Pancreas (tissue), 10 donors: ENCODE measurements at regions not wholly inside any gene's neighbourhood (a gene's known extent, or its start where the extent isn't known, plus 50 kb on each side); places are given as distances from the start of the nearest gene placed in this dataset.

ENCODE experiments used
- ATAC-seq, 4 donors: fragments of 200-7000 bp; cut with Tn5 transposase; one replicate each; pipeline versions ENCODE4 v1.8.0 to v1.9.1; 2020; ENCODE audit warnings: mild to moderate bottlenecking in 4 of 4, moderate library complexity in 4 of 4
- DNase-seq, 6 donors: peaks; one replicate each; pipeline ENCODE4 v3.0.0-alpha.2; 2020
- FAIRE-seq: peaks from 2 replicates; lab custom pipeline; 2012; peaks lifted over from hg19 to GRCh38; lab: Jason Lieb, UNC
- H3K27ac ChIP-seq, 4 donors: fragments of 200-600 bp; sonication (generic); 1 replicate in 3 of 4; 2 replicates in 1 of 4; pipeline versions ENCODE4 v1.5.0 to v1.8.0; 2020
- H3K27me3 ChIP-seq, 4 donors: fragments of 200-600 bp; one replicate each; pipeline ENCODE4 v1.8.0; 2021
- H3K36me3 ChIP-seq, 3 donors: fragments of 200-600 bp; sonication (generic) in 1 of 3; one replicate each; pipeline versions ENCODE4 v1.5.0 to v1.8.0; 2020 to 2021
- H3K4me1 ChIP-seq, 3 donors: fragments of 200-600 bp; one replicate each; pipeline ENCODE4 v1.8.0; 2021
- H3K4me3 ChIP-seq, 4 donors: fragments of 200-600 bp; sonication (generic) in 2 of 4; one replicate each; pipeline versions ENCODE4 v1.5.0 to v1.8.0; 2020 to 2021
- H3K9me3 ChIP-seq, 4 donors: fragments of 200-600 bp; one replicate each; pipeline ENCODE4 v1.8.0; 2021
- CTCF ChIP-seq, 4 donors: fragments of 200-600 bp; sonication (generic) in 3 of 4; IDR thresholded peaks; one replicate each; pipeline versions ENCODE4 v1.5.0 to v1.8.0; 2021; ENCODE audit warnings: antibody characterized with exemption in 4 of 4
- WGBS, 2 donors: extraction: QIAGEN DNeasy Blood & Tissue Kit; methylation state at CpG; one replicate each; pipeline ENCODE4 v1.1.7; 2013; 5-methylcytosine and 5-hydroxymethylcytosine counted together
- intact Hi-C, 3 donors: fragments of 100-400 bp; cut with DNase I; formaldehyde crosslinking; loops; one replicate each; pipeline versions ENCODE4 v1.11.1 to v1.14.2; 2022
- donor health status: healthy with polysubstance abuse.
- donor health status: DM: no; HTN: no; CAD: no; lungs with moderate emphysema.
- donor health status: DM: no; HTN: no; CAD: no.
- donor health status: control.
- donor health status: control.
- donor health status: Bipolar disorder and iron deficiency.
- donor health status: DM: yes; HTN: yes; CAD: no.
- donor health status: DM: no; HTN: no; CAD: no.
- donor health status: DM: no; HTN: no; CAD: no.
- donor health status: DM: yes; HTN: yes; CAD: no.

- intact Hi-C loops, result no loop called here
- no peak for FAIRE-seq
- TF ChIP-seq CTCF (IDR thresholded peaks at IDR 0.05), result no peak
- H3K4me1 ChIP-seq, result no peaks in the 10 kb centered on the region
- no peak overlapping the region for H3K27ac ChIP-seq
- no peak for ATAC-seq
- H3K27me3 ChIP-seq, result no peaks in the 10 kb centered on the region
- no peaks in the 10 kb centered on the region for H3K36me3 ChIP-seq
- DNase-seq, result no peak
- no peaks in the 10 kb centered on the region for H3K9me3 ChIP-seq
- 26 to 36% methylated on average over 1 of the region's 1 CpG for WGBS, 2 donors
- H3K4me3 ChIP-seq, result no peak overlapping the region
Measured at GRCh38 chr9:75728391-75728790, 162.1 kb upstream of the PCSK5 start.

GRCh38 chr9:75734802-75735201, 155.7 kb upstream of the PCSK5 start:
- intact Hi-C loops, result no loop called here
- no peak for DNase-seq
- no peak for ATAC-seq
- Histone ChIP-seq H3K9me3 (no peaks in the 10 kb centered on the region), H3K4me1 (no peaks in the 10 kb centered on the region), H3K27ac (no peak overlapping the region), H3K4me3 (no peak overlapping the region), H3K27me3 (no peaks in the 10 kb centered on the region), H3K36me3 (no peaks in the 10 kb centered on the region)
- FAIRE-seq, result no peak
- 68 to 81% methylated on average over 3 of the region's 3 CpGs for WGBS, 2 donors
- TF ChIP-seq CTCF (IDR thresholded peaks at IDR 0.05), result no peak

- WGBS, 2 donors, result 46 to 51% methylated on average over 4 of the region's 4 CpGs
- no peak for ATAC-seq
Measured at GRCh38 chr9:75739884-75740611, 150.4 kb upstream of the PCSK5 start.

GRCh38 chr9:75743855-75744254, 146.6 kb upstream of the PCSK5 start:
- TF ChIP-seq CTCF (IDR thresholded peaks at IDR 0.05), result no peak
- ATAC-seq (no peak), DNase-seq (no peak), FAIRE-seq (no peak)
- WGBS, 2 donors, result 36 to 48% methylated on average over 1 of the region's 1 CpG
- intact Hi-C loops, result no loop called here
- H3K4me3 ChIP-seq, result no peak overlapping the region
- no peaks in the 10 kb centered on the region for H3K9me3 ChIP-seq
- no peak overlapping the region for H3K27ac ChIP-seq
- H3K4me1 ChIP-seq, result no peaks in the 10 kb centered on the region
- H3K27me3 ChIP-seq, result no peaks in the 10 kb centered on the region
- H3K36me3 ChIP-seq, result no peaks in the 10 kb centered on the region

More at GRCh38 chr9:75739884-75740611, 150.4 kb upstream of the PCSK5 start:
- FAIRE-seq (no peak), DNase-seq (no peak)
- H3K27me3 ChIP-seq, result no peaks in the 10 kb centered on the region
- no peaks in the 10 kb centered on the region for H3K9me3 ChIP-seq
- no peak overlapping the region for H3K4me3 ChIP-seq
- intact Hi-C loops, result no loop called here
- no peaks in the 10 kb centered on the region for H3K4me1 ChIP-seq
- no peaks in the 10 kb centered on the region for H3K36me3 ChIP-seq
- no peak for TF ChIP-seq CTCF (IDR thresholded peaks at IDR 0.05)
- no peak overlapping the region for H3K27ac ChIP-seq

- Histone ChIP-seq H3K36me3 (no peaks in the 10 kb centered on the region), H3K9me3 (no peaks in the 10 kb centered on the region), H3K4me3 (no peak overlapping the region), H3K27ac (no peak overlapping the region), H3K27me3 (no peaks in the 10 kb centered on the region), H3K4me1 (no peaks in the 10 kb centered on the region)
- FAIRE-seq, result no peak
- no peak for DNase-seq
- no peak for ATAC-seq
- 33 to 50% methylated on average over 4 of the region's 4 CpGs for WGBS, 2 donors
- no peak for TF ChIP-seq CTCF (IDR thresholded peaks at IDR 0.05)
- intact Hi-C loops, result no loop called here
Measured at GRCh38 chr9:75754080-75754479, 136.4 kb upstream of the PCSK5 start.
